K562 (cell line): ENCODE measurements at regions not wholly inside any gene's neighbourhood (a gene's known extent, or its start where the extent isn't known, plus 50 kb on each side); places are given as distances from the start of the nearest gene placed in this dataset.

Source experiments
- ATAC-seq: fragments of 200-7000 bp; cut with Tn5 transposase; 3 replicates; pipeline ENCODE4 v1.9.1; 2020; ENCODE audit warnings: moderate library complexity
- BruUV-seq: library from RNA; stranded (reverse); fragments of 400-500 nt; replicated peaks from 2 replicates; lab custom pipeline; 2021; lab: Mats Ljungman, UMichigan
- CTCF ChIA-PET: fragments of 300-600 bp; formaldehyde crosslinking; extraction: SDS; loops from one replicate; lab custom pipeline; 2021; ENCODE audit warnings: low intra/inter-chr PET ratio; lab: Yijun Ruan, JAX
- POLR2A ChIA-PET: fragments of 300-600, 350-650 bp; sonication (Branson Sonifier 250); formaldehyde crosslinking; extraction: SDS; loops from one replicate; lab custom pipeline; 2021; ENCODE audit warnings: antibody characterized with exemption, inconsistent platforms; lab: Yijun Ruan, JAX
- DNase-seq, 4 experiments: peaks; one replicate each; pipeline versions ENCODE4 v3.0.0 to v3.0.0-alpha.2; 2011 to 2018; ENCODE audit warnings: low spot score in 3 of 4, mixed read lengths in 3 of 4; ENCODE audit errors: extremely low read depth in 1 of 4
- FAIRE-seq: peaks from 2 replicates; lab custom pipeline; 2011; peaks lifted over from hg19 to GRCh38; lab: Jason Lieb, UNC
- H2AFZ ChIP-seq: 2 replicates; pipeline ENCODE4 v1.6.0; 2011; ENCODE audit warnings: low read depth, low read length, control low read depth, inconsistent platforms
- H3K27ac ChIP-seq: fragments of 200-600 bp; 3 replicates; pipeline ENCODE4 v1.8.0; 2011; ENCODE audit warnings: low read depth, mild to moderate bottlenecking, control low read depth, inconsistent platforms, low read length, moderate library complexity, mixed read lengths; ENCODE audit errors: extremely low read depth
- H3K27me3 ChIP-seq, 2 experiments: fragments of 300-600 bp in 1 of 2; 2 replicates in 1 of 2; 3 replicates in 1 of 2; pipeline versions ENCODE4 v1.6.0 to v1.8.0; 2011; ENCODE audit warnings: inconsistent platforms in 2 of 2, low read length in 2 of 2, mild to moderate bottlenecking in 1 of 2, mixed read lengths in 1 of 2, moderate library complexity in 1 of 2; ENCODE audit not compliant: control insufficient read depth in 2 of 2, insufficient read depth in 2 of 2
- H3K36me3 ChIP-seq: fragments of 300-600 bp; 3 replicates; pipeline ENCODE4 v1.8.0; 2011; ENCODE audit warnings: mild to moderate bottlenecking, low read length, inconsistent platforms; ENCODE audit not compliant: control insufficient read depth, insufficient read depth
- H3K4me1 ChIP-seq, 2 experiments: fragments of 200-600 bp in 1 of 2; replicated peaks in 1 of 2; 2 replicates in 1 of 2; 3 replicates in 1 of 2; pipeline versions ENCODE4 v1.5.1 to v1.8.0; 2011; ENCODE audit warnings: inconsistent platforms in 2 of 2, low read length in 2 of 2, mild to moderate bottlenecking in 1 of 2, mixed read lengths in 1 of 2, moderate library complexity in 1 of 2; ENCODE audit not compliant: control insufficient read depth in 2 of 2, insufficient read depth in 2 of 2
- H3K4me2 ChIP-seq: 2 replicates; pipeline ENCODE4 v1.6.1; 2011; ENCODE audit warnings: low read length, control low read depth, inconsistent platforms, mixed read lengths; ENCODE audit not compliant: insufficient read depth
- H3K4me3 ChIP-seq: fragments of 200-600 bp; sonication (generic), shearing (Covaris generic); 2 replicates; pipeline ENCODE4 v1.5.1; 2016; ENCODE audit warnings: control low read depth, inconsistent platforms
- H3K79me2 ChIP-seq: fragments of 200-600 bp; 3 replicates; pipeline ENCODE4 v1.8.0; 2011; ENCODE audit warnings: low read length, inconsistent platforms; ENCODE audit not compliant: control insufficient read depth, insufficient read depth
- H3K9ac ChIP-seq, 2 experiments: 2 replicates each; pipeline versions ENCODE4 v1.6.0 to v1.6.1; 2011; ENCODE audit warnings: low read depth in 2 of 2, low read length in 2 of 2, control low read depth in 1 of 2, inconsistent platforms in 1 of 2, mild to moderate bottlenecking in 1 of 2, mixed read lengths in 1 of 2; ENCODE audit not compliant: insufficient read depth in 1 of 2
- H3K9me1 ChIP-seq: one replicate; pipeline ENCODE4 v1.6.0; 2011; ENCODE audit warnings: inconsistent platforms, mild to moderate bottlenecking, low read length, moderate library complexity; ENCODE audit not compliant: control insufficient read depth, insufficient read depth
- H3K9me3 ChIP-seq: replicated peaks from 2 replicates; pipeline ENCODE4 v1.5.1; 2011; ENCODE audit warnings: low read depth, low read length, inconsistent platforms; ENCODE audit not compliant: control insufficient read depth, insufficient read depth
- H4K20me1 ChIP-seq: replicated peaks from 2 replicates; pipeline ENCODE4 v1.6.1; 2011; ENCODE audit warnings: low read length, inconsistent platforms, mixed read lengths; ENCODE audit not compliant: control insufficient read depth, insufficient read depth
- CBFA2T3 ChIP-seq: fragments of 450-650 bp; IDR thresholded peaks from 2 replicates; pipeline ENCODE4 v1.6.1; 2017
- ILK ChIP-seq: fragments of 450-650 bp; IDR thresholded peaks from 2 replicates; pipeline ENCODE4 v1.6.1; 2016; ENCODE audit warnings: missing genetic modification characterization, low read depth, mild to moderate bottlenecking, missing compliant biosample characterization, moderate library complexity, borderline replicate concordance
- MCM2 ChIP-seq: fragments of 450-650 bp; IDR thresholded peaks from 2 replicates; pipeline ENCODE4 v1.6.1; 2017; ENCODE audit warnings: low read depth, mild to moderate bottlenecking
- MTA1 ChIP-seq: fragments of 450-650 bp; IDR thresholded peaks from 2 replicates; pipeline ENCODE4 v1.6.1; 2017; ENCODE audit warnings: borderline replicate concordance
- NCOA2 ChIP-seq, 2 experiments: fragments of 450-650 bp; IDR thresholded peaks; 2 replicates each; pipeline ENCODE4 v1.6.1; 2018; ENCODE audit warnings: mild to moderate bottlenecking in 2 of 2, moderate library complexity in 1 of 2; ENCODE audit not compliant: partially characterized antibody in 2 of 2
- POLR2A ChIP-seq: fragments of 450-650 bp; conservative IDR thresholded peaks from 2 replicates; pipeline ENCODE4 v1.6.1; 2016
- POLR2H ChIP-seq: IDR thresholded peaks from 2 replicates; pipeline ENCODE4 v1.6.1; 2016; ENCODE audit warnings: missing genetic modification characterization, low read depth, mild to moderate bottlenecking, control low read depth, missing compliant biosample characterization, moderate library complexity
- ZBTB1 ChIP-seq: sonication (generic); formaldehyde crosslinking; IDR thresholded peaks from 2 replicates; pipeline ENCODE4 v1.8.1; 2023; ENCODE audit warnings: missing genetic modification reagents, low read depth, mild to moderate bottlenecking, borderline replicate concordance
- WGBS: fragments of 100-300 bp; shearing (Covaris generic); methylation state at CpG from one replicate; pipeline ENCODE4 v1.1.6; 2016; ENCODE audit warnings: low coverage, mixed read lengths; ENCODE audit not compliant: insufficient coverage; ENCODE audit errors: missing lambda C conversion rate; 5-methylcytosine and 5-hydroxymethylcytosine counted together
- in situ Hi-C: fragments of 300-500 bp; cut with MboI; formaldehyde crosslinking; loops from 4 replicates; pipeline ENCODE4 v1.15.0; 2018; ENCODE audit warnings: inconsistent platforms, mixed read lengths
- intact Hi-C: fragments of 100-400 bp; cut with micrococcal nuclease; formaldehyde crosslinking; loops from 2 replicates; pipeline ENCODE4 v1.14.2; 2022
- TF ChIP-seq, protein P1 (sequence below): sonication (generic); formaldehyde crosslinking; IDR thresholded peaks from 2 replicates; pipeline ENCODE4 v1.8.1; 2023; ENCODE audit warnings: mild to moderate bottlenecking, missing genetic modification reagents
- TF ChIP-seq, protein P2 (sequence below): sonication (generic); formaldehyde crosslinking; IDR thresholded peaks from 2 replicates; pipeline ENCODE4 v1.8.1; 2023; ENCODE audit warnings: mild to moderate bottlenecking, missing genetic modification reagents

DNA sequence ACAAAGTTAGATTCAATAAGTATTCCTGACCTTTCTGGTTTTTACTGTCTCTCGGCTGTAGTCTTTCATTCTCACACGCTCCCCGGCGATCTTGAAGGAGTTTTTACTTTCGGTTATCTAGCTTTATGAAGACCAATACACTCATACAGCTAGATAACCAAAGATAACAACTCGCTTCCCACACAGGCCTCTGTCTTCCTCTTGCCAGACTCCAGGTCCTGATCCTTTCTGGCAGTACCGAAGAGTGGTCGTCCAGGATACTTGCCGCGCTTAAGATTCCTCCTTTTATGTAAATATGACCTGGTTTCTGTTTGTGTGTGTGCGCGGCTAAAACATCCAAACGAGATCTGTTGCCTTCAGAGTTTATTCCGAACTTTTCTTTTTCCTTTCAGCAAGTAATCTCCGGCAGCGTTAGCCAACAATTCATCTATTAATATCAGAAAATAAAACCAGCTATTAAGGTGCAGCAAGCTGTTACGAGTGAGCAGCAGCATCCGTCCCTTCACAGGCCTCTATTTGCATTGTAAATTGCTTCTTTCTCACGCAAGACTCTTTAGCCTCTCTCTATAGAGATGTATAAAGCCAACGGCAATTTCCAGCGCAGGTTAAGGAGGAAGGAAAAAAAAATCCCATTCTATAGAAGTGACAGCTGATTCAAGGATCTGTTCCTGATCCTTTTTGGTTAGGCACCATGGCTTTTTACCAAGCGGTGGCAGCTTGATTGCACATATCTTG lies 216.1 kb downstream of the MEF2C start:
- peak; percentile 38; the same call in 2 of the 3 replicates for ATAC-seq
- no peaks in the 10 kb centered on the region for H3K79me2 ChIP-seq
- POLR2A ChIA-PET = no interaction called here
- in situ Hi-C loops = no loop called here
- H3K9ac ChIP-seq = no peak overlapping the region
- 1% methylated on average over 22 of the region's 22 CpGs for WGBS
- BruUV-seq = no TSS peak
- H3K9me3 ChIP-seq = no peaks in the 10 kb centered on the region
- no peak overlapping the region for H2AFZ ChIP-seq
- H3K4me1 ChIP-seq = no peaks in the 10 kb centered on the region
- H3K36me3 ChIP-seq = no peaks in the 10 kb centered on the region
- H3K4me3 ChIP-seq = 0 out of 2 replicates have a peak overlapping the region, but pooled peaks have one; percentile 2
- H3K27ac ChIP-seq = no peak overlapping the region
- H3K27me3 ChIP-seq = peaks cover under 1 to 10% of the 10 kb centered on the region in 2 experiments; a peak in 4 of 5 replicates
- FAIRE-seq = no peak
- CTCF ChIA-PET = no interaction called here
- no peaks in the 10 kb centered on the region for H4K20me1 ChIP-seq
- H3K9me1 ChIP-seq = no peaks in the 10 kb centered on the region
- TF ChIP-seq MTA1 = no peak
- TF ChIP-seq ILK = no peak
- no peak for TF ChIP-seq ZBTB1 (CRISPR knock-in tag)
- TF ChIP-seq MCM2 = no peak
- TF ChIP-seq, protein P1, sequence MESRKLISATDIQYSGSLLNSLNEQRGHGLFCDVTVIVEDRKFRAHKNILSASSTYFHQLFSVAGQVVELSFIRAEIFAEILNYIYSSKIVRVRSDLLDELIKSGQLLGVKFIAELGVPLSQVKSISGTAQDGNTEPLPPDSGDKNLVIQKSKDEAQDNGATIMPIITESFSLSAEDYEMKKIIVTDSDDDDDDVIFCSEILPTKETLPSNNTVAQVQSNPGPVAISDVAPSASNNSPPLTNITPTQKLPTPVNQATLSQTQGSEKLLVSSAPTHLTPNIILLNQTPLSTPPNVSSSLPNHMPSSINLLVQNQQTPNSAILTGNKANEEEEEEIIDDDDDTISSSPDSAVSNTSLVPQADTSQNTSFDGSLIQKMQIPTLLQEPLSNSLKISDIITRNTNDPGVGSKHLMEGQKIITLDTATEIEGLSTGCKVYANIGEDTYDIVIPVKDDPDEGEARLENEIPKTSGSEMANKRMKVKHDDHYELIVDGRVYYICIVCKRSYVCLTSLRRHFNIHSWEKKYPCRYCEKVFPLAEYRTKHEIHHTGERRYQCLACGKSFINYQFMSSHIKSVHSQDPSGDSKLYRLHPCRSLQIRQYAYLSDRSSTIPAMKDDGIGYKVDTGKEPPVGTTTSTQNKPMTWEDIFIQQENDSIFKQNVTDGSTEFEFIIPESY = no peak
- no peak for TF ChIP-seq POLR2H (tag)
- TF ChIP-seq, protein P2, sequence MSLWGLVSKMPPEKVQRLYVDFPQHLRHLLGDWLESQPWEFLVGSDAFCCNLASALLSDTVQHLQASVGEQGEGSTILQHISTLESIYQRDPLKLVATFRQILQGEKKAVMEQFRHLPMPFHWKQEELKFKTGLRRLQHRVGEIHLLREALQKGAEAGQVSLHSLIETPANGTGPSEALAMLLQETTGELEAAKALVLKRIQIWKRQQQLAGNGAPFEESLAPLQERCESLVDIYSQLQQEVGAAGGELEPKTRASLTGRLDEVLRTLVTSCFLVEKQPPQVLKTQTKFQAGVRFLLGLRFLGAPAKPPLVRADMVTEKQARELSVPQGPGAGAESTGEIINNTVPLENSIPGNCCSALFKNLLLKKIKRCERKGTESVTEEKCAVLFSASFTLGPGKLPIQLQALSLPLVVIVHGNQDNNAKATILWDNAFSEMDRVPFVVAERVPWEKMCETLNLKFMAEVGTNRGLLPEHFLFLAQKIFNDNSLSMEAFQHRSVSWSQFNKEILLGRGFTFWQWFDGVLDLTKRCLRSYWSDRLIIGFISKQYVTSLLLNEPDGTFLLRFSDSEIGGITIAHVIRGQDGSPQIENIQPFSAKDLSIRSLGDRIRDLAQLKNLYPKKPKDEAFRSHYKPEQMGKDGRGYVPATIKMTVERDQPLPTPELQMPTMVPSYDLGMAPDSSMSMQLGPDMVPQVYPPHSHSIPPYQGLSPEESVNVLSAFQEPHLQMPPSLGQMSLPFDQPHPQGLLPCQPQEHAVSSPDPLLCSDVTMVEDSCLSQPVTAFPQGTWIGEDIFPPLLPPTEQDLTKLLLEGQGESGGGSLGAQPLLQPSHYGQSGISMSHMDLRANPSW (CRISPR knock-in tag) = no peak
- TF ChIP-seq CBFA2T3 = no peak
- TF ChIP-seq NCOA2 (IDR thresholded peaks at IDR 0.05; ENCODE audit: partially characterized antibody in 2 of 2) = no peak
- TF ChIP-seq POLR2A = no peak
- H3K4me2 ChIP-seq = peak overlapping the region; percentile 47
- DNase-seq = no peak
- intact Hi-C loops = loop anchor here (5.0 kb wide), 1 partner anchor 525 kb away; no protein-coding TSS in a partner anchor
